ENCODE measurements at regions not wholly inside any gene's neighbourhood (a gene's known extent, or its start where the extent isn't known, plus 50 kb on each side); places are given as distances from the start of the nearest gene placed in this dataset.

DNA sequence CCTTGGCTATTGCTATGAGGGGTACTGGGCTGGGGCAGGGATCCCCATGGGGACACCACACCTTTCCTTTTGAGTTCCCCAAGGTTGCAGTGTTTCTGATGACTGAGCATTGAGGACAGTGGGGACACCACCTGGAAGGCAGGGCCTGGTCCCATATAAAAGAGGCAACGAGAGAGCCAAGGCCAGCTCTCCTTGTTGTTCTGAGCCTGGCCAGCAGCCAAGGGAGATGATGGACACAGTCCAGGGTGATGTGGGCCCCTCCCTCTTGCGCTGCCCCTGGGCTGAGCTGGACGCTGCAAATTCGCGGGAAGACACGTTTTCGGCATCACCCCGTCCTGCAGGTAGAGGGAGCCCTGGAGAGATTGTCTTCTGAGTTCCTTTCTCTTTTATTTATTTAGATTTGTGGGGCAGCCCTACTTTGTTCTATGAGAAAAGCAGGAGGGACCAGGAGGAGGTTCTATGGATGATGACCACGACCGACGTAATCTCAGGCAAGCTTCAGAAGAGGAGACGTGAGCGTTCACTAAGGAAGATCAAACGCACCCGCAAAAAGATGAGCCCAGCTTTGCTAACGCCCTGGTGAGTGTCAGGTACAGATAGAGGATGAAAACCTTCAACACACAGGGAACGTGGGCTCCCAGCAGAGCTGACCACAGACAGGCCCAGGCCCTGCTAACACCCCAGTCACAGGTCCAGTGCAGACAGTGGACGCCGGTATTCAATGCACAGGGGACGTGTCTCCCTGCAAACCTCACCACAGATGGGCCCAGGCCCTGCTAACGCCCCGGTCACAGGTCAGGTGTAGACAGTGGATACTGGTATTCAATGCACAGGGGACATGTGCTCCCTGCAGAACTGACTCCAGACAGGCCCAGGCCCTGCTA is 97.4 kb downstream of the SHOX start:
- no peak for DNase-seq

DNA sequence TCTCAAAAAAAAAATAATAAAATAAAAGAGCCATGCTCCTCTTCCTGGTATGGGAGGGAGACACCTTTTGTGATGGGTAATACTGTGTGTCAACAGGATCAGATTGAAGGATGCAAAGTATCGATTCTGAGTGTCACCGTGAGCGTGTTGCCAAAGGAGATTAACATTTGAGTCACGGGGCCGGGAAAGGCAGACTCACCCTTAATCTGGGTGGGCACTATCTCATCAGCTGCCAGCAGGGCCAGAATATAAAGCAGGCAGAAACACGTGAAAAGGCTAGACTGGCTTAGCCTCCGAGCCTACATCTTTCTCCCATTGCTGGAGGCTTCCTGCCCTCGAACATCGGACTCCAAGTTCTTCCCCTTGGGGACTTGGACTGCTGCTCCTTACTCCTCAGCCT is 95.4 kb downstream of the SHOX start:
- DNase-seq = no peak

DNA sequence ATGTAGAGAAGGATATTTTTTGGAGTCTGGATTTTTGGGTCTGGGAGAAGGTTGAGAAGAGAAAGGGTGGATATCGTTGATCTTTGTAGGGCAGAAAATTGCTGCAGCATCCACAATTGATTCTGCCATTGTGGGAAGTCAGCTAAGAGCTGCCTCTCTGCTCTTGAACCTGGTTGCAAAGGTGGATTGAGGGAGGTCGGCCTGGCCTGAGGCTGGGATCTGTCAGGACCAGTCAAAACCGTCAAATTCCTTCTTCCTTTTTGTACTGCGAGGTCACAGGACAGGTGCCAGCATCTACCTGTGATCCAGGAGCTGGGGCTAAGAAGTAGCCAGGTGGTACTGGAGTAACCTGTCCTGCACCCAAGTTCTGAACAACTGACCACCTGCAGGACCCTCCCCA is 93.7 kb downstream of the SHOX start:
- DNase-seq = no peak

- DNase-seq = no peak
These were observed 93.2 kb downstream of the SHOX start for GRCh38 chrX:723781-724180.

GRCh38 chrX:721354-721753 is 90.8 kb downstream of the SHOX start:
- no peak for DNase-seq

DNA sequence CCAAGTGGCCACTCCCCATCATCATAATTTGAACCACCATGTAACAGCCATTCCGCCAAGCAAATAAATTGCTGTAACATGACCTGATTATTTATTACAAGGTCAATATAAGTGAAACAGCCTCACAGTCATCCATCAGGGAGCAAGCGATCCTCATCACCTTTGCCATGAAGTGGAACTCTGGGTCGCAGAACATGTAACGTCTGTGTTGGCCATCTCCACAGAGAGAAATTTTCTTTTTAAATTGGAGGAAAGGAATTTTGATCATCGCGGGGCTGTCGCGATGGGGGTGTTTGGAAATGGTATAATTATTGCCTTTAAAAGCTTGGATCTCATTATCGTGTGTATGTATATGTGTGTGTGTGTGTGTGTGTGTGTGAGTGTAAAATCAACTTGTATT is 90.2 kb downstream of the SHOX start:
- no peak for DNase-seq

DNA sequence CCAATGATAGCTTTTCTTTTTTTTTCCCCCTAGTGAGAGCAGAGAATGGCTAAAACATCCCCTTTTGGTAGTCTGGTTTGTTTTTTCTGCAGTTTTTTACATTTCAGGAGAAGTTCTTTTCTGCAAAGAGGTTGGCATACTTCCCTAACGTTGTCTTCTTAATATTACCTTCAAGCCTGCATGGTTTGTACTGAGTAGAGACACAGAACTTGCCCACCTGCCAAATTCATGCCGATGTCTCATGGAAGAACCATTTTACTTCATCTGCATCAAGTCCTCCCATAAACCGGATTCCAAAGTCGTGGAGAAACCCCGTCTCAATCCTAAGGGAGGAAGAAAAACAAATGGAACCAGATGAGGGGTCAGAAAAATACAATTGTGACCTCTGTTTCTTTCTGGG is 89.7 kb downstream of the SHOX start:
- DNase-seq = no peak

DNA sequence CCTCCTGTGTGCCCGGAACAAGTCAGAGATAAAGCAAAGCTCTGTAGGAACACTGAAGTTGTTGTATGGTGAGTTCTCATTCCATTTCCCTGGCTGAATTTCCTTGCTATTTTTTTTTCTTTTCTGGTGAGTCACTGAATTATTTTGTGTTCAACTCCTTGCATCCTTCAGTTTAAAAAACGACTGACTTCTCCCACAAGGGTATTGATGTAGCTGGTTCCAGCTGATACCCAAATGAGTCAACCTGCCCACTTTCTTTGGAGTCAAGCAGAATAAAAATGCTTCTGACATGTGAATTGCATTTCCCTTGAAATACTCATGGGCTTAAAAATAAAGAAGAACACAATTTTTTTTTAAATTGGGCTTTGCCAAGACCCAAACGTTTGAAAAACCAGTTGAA is 85.5 kb downstream of the SHOX start:
- no peak for DNase-seq

DNA sequence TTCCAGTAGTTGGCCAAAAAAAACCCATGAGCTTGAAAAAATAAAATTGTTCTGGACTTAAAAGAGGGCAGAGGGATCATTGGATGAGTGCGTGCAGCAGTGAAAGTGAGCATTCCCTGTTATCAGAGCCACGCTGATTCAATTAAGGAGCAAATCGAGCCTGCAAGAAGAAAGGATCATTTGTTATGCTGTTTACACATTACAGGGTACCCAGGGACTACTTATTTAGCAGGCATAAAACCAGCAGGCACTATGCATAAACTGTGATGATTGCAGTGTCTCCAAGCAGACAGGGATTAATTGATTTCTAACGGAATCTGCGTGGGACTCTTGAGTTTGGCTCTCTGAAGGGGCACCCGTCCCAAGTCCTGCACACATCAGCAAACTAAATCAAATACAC is 83.5 kb downstream of the SHOX start:
- DNase-seq = no peak

Measured in CD4-positive, alpha-beta T cell treated with Interleukin-4 for 4 hours (primary cell).